ENCODE measurements at regions not wholly inside any gene's neighbourhood (a gene's known extent, or its start where the extent isn't known, plus 50 kb on each side); places are given as distances from the start of the nearest gene placed in this dataset.
"Not testable (repeated sequence)": the region's sequence is repeated elsewhere in the genome, so short reads cannot be mapped to it uniquely, and the experiment has no call there.

GRCh38 chr22:22377335-22377734 is 131.2 kb downstream of the ZNF280B start:
- Histone ChIP-seq H3K4me3 (ENCODE audit: low read length) (no peak overlapping the region), H3K9ac (ENCODE audit: low read length) (no peak overlapping the region), H3K27me3 (ENCODE audit: control insufficient read depth, insufficient read depth, low read length) (no peaks in the 10 kb centered on the region), H3K9me3 (ENCODE audit: control insufficient read depth, low read length) (no peaks in the 10 kb centered on the region), H3K4me1 (ENCODE audit: control insufficient read depth, insufficient read depth, low read length) (no peaks in the 10 kb centered on the region), H3K36me3 (ENCODE audit: control insufficient read depth, insufficient read depth, low read length) (no peaks in the 10 kb centered on the region)

- no peaks in the 10 kb centered on the region for H3K27me3 ChIP-seq (ENCODE audit: control insufficient read depth, insufficient read depth, low read length)
- H3K9me3 ChIP-seq (ENCODE audit: control insufficient read depth, low read length), result no peaks in the 10 kb centered on the region
- no peaks in the 10 kb centered on the region for H3K36me3 ChIP-seq (ENCODE audit: control insufficient read depth, insufficient read depth, low read length)
- no peak overlapping the region for H3K4me3 ChIP-seq (ENCODE audit: low read length)
- H3K9ac ChIP-seq (ENCODE audit: low read length), result no peak overlapping the region
- H3K4me1 ChIP-seq (ENCODE audit: control insufficient read depth, insufficient read depth, low read length), result no peaks in the 10 kb centered on the region
These were observed 129.8 kb downstream of the ZNF280B start for GRCh38 chr22:22378446-22379415.

GRCh38 chr22:22380098-22381030 is 128.2 kb downstream of the ZNF280B start:
- Histone ChIP-seq H3K4me3 (ENCODE audit: low read length) (no peak overlapping the region), H3K36me3 (ENCODE audit: control insufficient read depth, insufficient read depth, low read length) (no peaks in the 10 kb centered on the region), H3K9ac (ENCODE audit: low read length) (no peak overlapping the region), H3K9me3 (ENCODE audit: control insufficient read depth, low read length) (no peaks in the 10 kb centered on the region), H3K4me1 (ENCODE audit: control insufficient read depth, insufficient read depth, low read length) (no peaks in the 10 kb centered on the region), H3K27me3 (ENCODE audit: control insufficient read depth, insufficient read depth, low read length) (no peaks in the 10 kb centered on the region)

GRCh38 chr22:22381292-22381691 is 127.2 kb downstream of the ZNF280B start:
- H3K9ac ChIP-seq (ENCODE audit: low read length); H3K4me1 ChIP-seq (ENCODE audit: control insufficient read depth, insufficient read depth, low read length); H3K4me3 ChIP-seq (ENCODE audit: low read length); H3K9me3 ChIP-seq (ENCODE audit: control insufficient read depth, low read length); H3K36me3 ChIP-seq (ENCODE audit: control insufficient read depth, insufficient read depth, low read length); H3K27me3 ChIP-seq (ENCODE audit: control insufficient read depth, insufficient read depth, low read length): not testable (repeated sequence)

GRCh38 chr22:22384267-22384666 is 124.3 kb downstream of the ZNF280B start:
- H3K36me3 ChIP-seq (ENCODE audit: control insufficient read depth, insufficient read depth, low read length), result no peaks in the 10 kb centered on the region
- no peak overlapping the region for H3K9ac ChIP-seq (ENCODE audit: low read length)
- no peaks in the 10 kb centered on the region for H3K9me3 ChIP-seq (ENCODE audit: control insufficient read depth, low read length)
- H3K4me3 ChIP-seq (ENCODE audit: low read length), result no peak overlapping the region
- H3K27me3 ChIP-seq (ENCODE audit: control insufficient read depth, insufficient read depth, low read length), result no peaks in the 10 kb centered on the region
- no peaks in the 10 kb centered on the region for H3K4me1 ChIP-seq (ENCODE audit: control insufficient read depth, insufficient read depth, low read length)

- H3K9ac ChIP-seq (ENCODE audit: low read length), result no peak overlapping the region
- H3K36me3 ChIP-seq (ENCODE audit: control insufficient read depth, insufficient read depth, low read length), result no peaks in the 10 kb centered on the region
- no peaks in the 10 kb centered on the region for H3K27me3 ChIP-seq (ENCODE audit: control insufficient read depth, insufficient read depth, low read length)
- H3K4me3 ChIP-seq (ENCODE audit: low read length), result no peak overlapping the region
- no peaks in the 10 kb centered on the region for H3K4me1 ChIP-seq (ENCODE audit: control insufficient read depth, insufficient read depth, low read length)
- H3K9me3 ChIP-seq (ENCODE audit: control insufficient read depth, low read length), result no peaks in the 10 kb centered on the region
These were observed 123.8 kb downstream of the ZNF280B start for GRCh38 chr22:22384668-22385244.

- Histone ChIP-seq H3K4me3 (ENCODE audit: low read length) (no peak overlapping the region), H3K9me3 (ENCODE audit: control insufficient read depth, low read length) (no peaks in the 10 kb centered on the region), H3K9ac (ENCODE audit: low read length) (no peak overlapping the region), H3K36me3 (ENCODE audit: control insufficient read depth, insufficient read depth, low read length) (no peaks in the 10 kb centered on the region), H3K4me1 (ENCODE audit: control insufficient read depth, insufficient read depth, low read length) (no peaks in the 10 kb centered on the region), H3K27me3 (ENCODE audit: control insufficient read depth, insufficient read depth, low read length) (no peaks in the 10 kb centered on the region)
These were observed 121.7 kb downstream of the ZNF280B start for GRCh38 chr22:22386602-22387385.

GRCh38 chr22:22387386-22387736 is 121.2 kb downstream of the ZNF280B start:
- H3K9me3 ChIP-seq (ENCODE audit: control insufficient read depth, low read length), result no peaks in the 10 kb centered on the region
- no peak overlapping the region for H3K4me3 ChIP-seq (ENCODE audit: low read length)
- H3K36me3 ChIP-seq (ENCODE audit: control insufficient read depth, insufficient read depth, low read length), result no peaks in the 10 kb centered on the region
- no peaks in the 10 kb centered on the region for H3K4me1 ChIP-seq (ENCODE audit: control insufficient read depth, insufficient read depth, low read length)
- H3K9ac ChIP-seq (ENCODE audit: low read length), result no peak overlapping the region
- H3K27me3 ChIP-seq (ENCODE audit: control insufficient read depth, insufficient read depth, low read length), result no peaks in the 10 kb centered on the region

- no peaks in the 10 kb centered on the region for H3K27me3 ChIP-seq (ENCODE audit: control insufficient read depth, insufficient read depth, low read length)
- no peaks in the 10 kb centered on the region for H3K4me1 ChIP-seq (ENCODE audit: control insufficient read depth, insufficient read depth, low read length)
- H3K36me3 ChIP-seq (ENCODE audit: control insufficient read depth, insufficient read depth, low read length), result no peaks in the 10 kb centered on the region
- no peak overlapping the region for H3K4me3 ChIP-seq (ENCODE audit: low read length)
- H3K9ac ChIP-seq (ENCODE audit: low read length), result no peak overlapping the region
- H3K9me3 ChIP-seq (ENCODE audit: control insufficient read depth, low read length), result no peaks in the 10 kb centered on the region
These were observed 120.5 kb downstream of the ZNF280B start for GRCh38 chr22:22388090-22388489.

GRCh38 chr22:22388494-22388893 is 120.0 kb downstream of the ZNF280B start:
- no peak overlapping the region for H3K4me3 ChIP-seq (ENCODE audit: low read length)
- H3K27me3 ChIP-seq (ENCODE audit: control insufficient read depth, insufficient read depth, low read length), result no peaks in the 10 kb centered on the region
- no peaks in the 10 kb centered on the region for H3K36me3 ChIP-seq (ENCODE audit: control insufficient read depth, insufficient read depth, low read length)
- no peaks in the 10 kb centered on the region for H3K9me3 ChIP-seq (ENCODE audit: control insufficient read depth, low read length)
- H3K4me1 ChIP-seq (ENCODE audit: control insufficient read depth, insufficient read depth, low read length), result no peaks in the 10 kb centered on the region
- H3K9ac ChIP-seq (ENCODE audit: low read length), result no peak overlapping the region

- no peaks in the 10 kb centered on the region for H3K36me3 ChIP-seq (ENCODE audit: control insufficient read depth, insufficient read depth, low read length)
- no peak overlapping the region for H3K4me3 ChIP-seq (ENCODE audit: low read length)
- H3K27me3 ChIP-seq (ENCODE audit: control insufficient read depth, insufficient read depth, low read length), result no peaks in the 10 kb centered on the region
- H3K9ac ChIP-seq (ENCODE audit: low read length), result no peak overlapping the region
- no peaks in the 10 kb centered on the region for H3K9me3 ChIP-seq (ENCODE audit: control insufficient read depth, low read length)
- no peaks in the 10 kb centered on the region for H3K4me1 ChIP-seq (ENCODE audit: control insufficient read depth, insufficient read depth, low read length)
These were observed 119.1 kb downstream of the ZNF280B start for GRCh38 chr22:22389467-22389866.

Measured in mucosa of stomach (tissue), 1 donor.